Astrocyte (in vitro differentiated cells and primary cell): ENCODE measurements at regions not wholly inside any gene's neighbourhood (a gene's known extent, or its start where the extent isn't known, plus 50 kb on each side); places are given as distances from the start of the nearest gene placed in this dataset.

ENCODE experiments used
- CTCF ChIP-seq: IDR thresholded peaks from 2 replicates; pipeline ENCODE4 v1.5.1; 2011; ENCODE audit warnings: low read depth, mild to moderate bottlenecking, inconsistent platforms, low read length, moderate library complexity; ENCODE audit not compliant: insufficient read depth
- EZH2 ChIP-seq: IDR thresholded peaks from 2 replicates; pipeline ENCODE4 v1.6.1; 2012; ENCODE audit warnings: mild to moderate bottlenecking, low read length, inconsistent platforms; ENCODE audit not compliant: insufficient read depth

DNA sequence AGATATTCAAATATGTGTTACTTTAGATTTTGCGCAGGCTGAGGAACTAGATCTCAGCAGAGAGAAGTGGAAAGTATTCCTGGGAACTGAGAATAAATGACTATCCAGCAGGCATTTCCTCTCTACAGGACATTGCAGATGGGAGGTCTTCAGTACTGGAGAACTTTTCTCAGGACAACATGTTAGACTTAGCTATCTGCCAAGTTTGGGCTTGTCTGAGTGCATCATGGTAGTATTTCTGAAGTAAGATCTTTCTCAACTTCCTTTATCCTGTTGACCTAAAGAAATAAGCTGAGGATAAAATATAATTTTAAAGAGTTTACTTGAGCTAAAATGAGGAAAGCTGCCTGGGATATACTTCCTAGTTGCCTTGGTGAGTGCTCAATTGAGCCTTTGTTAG is 167.9 kb upstream of the BCHE start:
- TF ChIP-seq CTCF (no peak), EZH2 (no peak)
